DOHH2 (cell line): ENCODE measurements at regions not wholly inside any gene's neighbourhood (a gene's known extent, or its start where the extent isn't known, plus 50 kb on each side); places are given as distances from the start of the nearest gene placed in this dataset.
"Not testable (repeated sequence)": the region's sequence is repeated elsewhere in the genome, so short reads cannot be mapped to it uniquely, and the experiment has no call there.

Source experiments
- H3F3A ChIP-seq: fragments of 200-600 bp; sonication (generic), shearing (Covaris generic); 2 replicates; pipeline ENCODE4 v1.6.0; 2016; ENCODE audit warnings: antibody characterized with exemption, mild to moderate bottlenecking; ENCODE audit not compliant: control insufficient read depth, insufficient read depth
- H3K27ac ChIP-seq: fragments of 200-600 bp; sonication (generic); 2 replicates; pipeline ENCODE4 v1.5.1; 2014; ENCODE audit warnings: low read depth, mild to moderate bottlenecking, low read length, moderate library complexity
- H3K27me3 ChIP-seq: fragments of 200-600 bp; sonication (generic); 2 replicates; pipeline ENCODE4 v1.6.1; 2014; ENCODE audit warnings: mild to moderate bottlenecking, low read length, mixed read lengths; ENCODE audit not compliant: control insufficient read depth
- H3K36me3 ChIP-seq: fragments of 200-600 bp; sonication (generic); 2 replicates; pipeline ENCODE4 v1.6.1; 2014; ENCODE audit warnings: mild to moderate bottlenecking, low read length, moderate library complexity, mixed read lengths; ENCODE audit not compliant: control insufficient read depth
- H3K4me1 ChIP-seq: fragments of 200-600 bp; sonication (generic); 2 replicates; pipeline ENCODE4 v1.6.1; 2014; ENCODE audit warnings: mild to moderate bottlenecking, low read length, mixed read lengths; ENCODE audit not compliant: control insufficient read depth
- H3K4me2 ChIP-seq: fragments of 200-600 bp; sonication (generic); 2 replicates; pipeline ENCODE4 v1.6.0; 2014; ENCODE audit warnings: mild to moderate bottlenecking, low read length, moderate library complexity
- H3K4me3 ChIP-seq: fragments of 200-600 bp; sonication (generic); 2 replicates; pipeline ENCODE4 v1.5.1; 2014; ENCODE audit warnings: mild to moderate bottlenecking, low read length, mixed read lengths
- H3K79me2 ChIP-seq: fragments of 200-600 bp; sonication (generic); 2 replicates; pipeline ENCODE4 v1.6.1; 2014; ENCODE audit warnings: mild to moderate bottlenecking, low read length, mixed read lengths; ENCODE audit not compliant: control insufficient read depth
- H3K9me2 ChIP-seq: fragments of 200-600 bp; sonication (generic); replicated peaks from 2 replicates; pipeline ENCODE4 v1.6.1; 2014; ENCODE audit warnings: mild to moderate bottlenecking, low read length, mixed read lengths; ENCODE audit not compliant: control insufficient read depth
- H3K9me3 ChIP-seq: fragments of 200-600 bp; sonication (generic); 2 replicates; pipeline ENCODE4 v1.6.1; 2014; ENCODE audit warnings: antibody characterized with exemption, low read length, mixed read lengths; ENCODE audit not compliant: control insufficient read depth, insufficient read depth
- H4K20me1 ChIP-seq: fragments of 200-600 bp; sonication (generic); 2 replicates; pipeline ENCODE4 v1.6.0; 2014; ENCODE audit warnings: low read depth, mild to moderate bottlenecking, antibody characterized with exemption, low read length, moderate library complexity; ENCODE audit not compliant: control insufficient read depth, insufficient read depth
- CTCF ChIP-seq: fragments of 200-600 bp; sonication (generic); IDR thresholded peaks from one replicate; pipeline ENCODE4 v1.5.1; 2014; ENCODE audit warnings: antibody characterized with exemption, mild to moderate bottlenecking, low read depth, low read length; ENCODE audit not compliant: poor library complexity, severe bottlenecking
- EZH2phosphoT487 ChIP-seq: fragments of 200-600 bp; sonication (generic); IDR thresholded peaks from 2 replicates; pipeline ENCODE4 v1.6.1; 2017; ENCODE audit warnings: borderline replicate concordance, mild to moderate bottlenecking, antibody characterized with exemption, low read length, moderate library complexity, mixed read lengths

DNA sequence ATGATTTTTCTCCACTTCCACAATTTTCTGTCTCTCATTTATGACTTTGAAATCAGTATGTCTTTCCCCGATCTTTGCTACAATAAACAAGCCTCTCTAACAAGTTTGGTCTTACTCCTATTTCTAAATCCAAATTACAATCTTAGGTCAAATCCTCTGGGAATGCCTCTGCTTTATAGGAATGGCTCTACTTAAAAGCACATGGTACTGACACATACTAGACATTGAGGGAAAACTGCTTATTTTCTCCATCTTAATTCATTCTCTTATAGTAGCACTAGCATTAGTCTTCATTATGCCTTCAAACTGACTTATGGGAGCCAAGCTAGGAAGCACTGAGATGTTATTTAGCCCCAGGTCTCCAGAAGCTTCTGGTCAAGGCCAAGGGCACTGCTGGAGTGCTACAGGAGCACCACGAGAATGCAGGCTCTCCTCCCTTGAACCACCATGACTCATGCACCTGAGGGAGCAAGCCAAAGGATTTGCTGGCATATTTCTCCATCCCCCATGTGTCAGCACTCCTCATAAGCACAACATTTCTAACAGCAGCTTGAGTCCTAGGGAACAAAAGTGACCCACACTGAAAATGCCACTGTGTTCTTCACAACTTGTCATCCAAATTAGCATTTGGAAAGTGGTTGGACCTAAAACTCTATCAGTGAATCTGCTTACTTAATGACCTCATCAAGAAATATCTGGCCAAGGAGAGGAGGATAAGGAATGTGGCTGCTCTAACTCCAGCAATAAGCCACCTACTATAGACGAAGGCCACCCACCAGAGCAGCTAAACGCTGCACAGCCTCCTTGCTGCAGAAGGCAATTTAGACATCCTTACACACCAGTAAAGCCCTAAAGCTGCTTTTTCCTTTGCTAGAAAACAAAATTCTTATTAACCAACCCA is 156.8 kb upstream of the KCNQ5 start:
- peaks cover 12% of the 10 kb centered on the region; the same call in 1 of the 2 replicates for H3K27me3 ChIP-seq
- H3K9me2 ChIP-seq: no peaks in the 10 kb centered on the region
- H3K27ac ChIP-seq: no peak overlapping the region
- H3K79me2 ChIP-seq: no peaks in the 10 kb centered on the region
- no peaks in the 10 kb centered on the region for H3K36me3 ChIP-seq
- H3F3A ChIP-seq: no peaks in the 10 kb centered on the region
- H4K20me1 ChIP-seq: no peaks in the 10 kb centered on the region
- no peaks in the 10 kb centered on the region for H3K9me3 ChIP-seq
- H3K4me3 ChIP-seq: no peak overlapping the region
- no peak for TF ChIP-seq CTCF
- no peak for TF ChIP-seq EZH2phosphoT487
- H3K4me2 ChIP-seq: no peak overlapping the region
- no peaks in the 10 kb centered on the region for H3K4me1 ChIP-seq

- Histone ChIP-seq H3K4me1 (no peaks in the 10 kb centered on the region), H3K36me3 (no peaks in the 10 kb centered on the region), H3F3A (no peaks in the 10 kb centered on the region), H3K27ac (no peak overlapping the region), H4K20me1 (no peaks in the 10 kb centered on the region), H3K4me2 (no peak overlapping the region), H3K27me3 (peaks cover 12% of the 10 kb centered on the region; the same call in 1 of the 2 replicates), H3K4me3 (no peak overlapping the region), H3K9me3 (no peaks in the 10 kb centered on the region), H3K9me2 (no peaks in the 10 kb centered on the region), H3K79me2 (no peaks in the 10 kb centered on the region)
- TF ChIP-seq CTCF (no peak), EZH2phosphoT487 (no peak)
These were observed 155.4 kb upstream of the KCNQ5 start for GRCh38 chr6:72466471-72466870.

DNA sequence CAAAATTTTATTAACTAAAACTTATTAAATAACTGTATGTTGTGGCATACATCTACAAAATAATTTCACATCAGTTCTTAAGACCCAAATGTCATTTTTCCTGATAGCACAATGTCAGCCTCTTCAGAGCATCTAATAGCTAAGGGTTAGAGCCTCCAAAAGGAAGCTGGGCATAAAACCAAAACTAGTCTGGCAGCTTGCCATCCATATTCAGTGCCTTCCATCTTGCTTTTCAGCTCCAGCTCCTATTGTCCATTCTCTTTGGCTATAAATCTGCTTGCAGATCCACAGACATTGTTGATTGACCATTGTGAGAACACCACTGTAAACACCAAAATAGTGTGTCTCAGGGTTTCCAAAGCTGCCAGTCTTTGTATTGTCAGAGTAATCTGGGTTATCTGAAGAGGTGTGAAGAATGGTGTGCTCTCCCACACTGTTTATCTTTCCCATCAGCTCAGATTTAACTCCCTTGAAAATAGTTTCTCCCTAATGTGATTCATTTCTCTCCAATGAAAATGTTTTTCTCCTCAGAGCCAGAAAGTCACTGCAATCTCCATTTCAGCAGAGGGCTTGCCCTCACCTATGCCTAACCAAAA is 154.8 kb upstream of the KCNQ5 start:
- H3K36me3 ChIP-seq: no peaks in the 10 kb centered on the region
- TF ChIP-seq CTCF (no peak), EZH2phosphoT487 (no peak)
- no peak overlapping the region for H3K4me3 ChIP-seq
- H4K20me1 ChIP-seq: no peaks in the 10 kb centered on the region
- no peak overlapping the region for H3K27ac ChIP-seq
- no peaks in the 10 kb centered on the region for H3K4me1 ChIP-seq
- H3K79me2 ChIP-seq: no peaks in the 10 kb centered on the region
- H3K27me3 ChIP-seq: peaks cover 12% of the 10 kb centered on the region; the same call in 1 of the 2 replicates
- H3K4me2 ChIP-seq: no peak overlapping the region
- no peaks in the 10 kb centered on the region for H3K9me3 ChIP-seq
- no peaks in the 10 kb centered on the region for H3K9me2 ChIP-seq
- no peaks in the 10 kb centered on the region for H3F3A ChIP-seq

DNA sequence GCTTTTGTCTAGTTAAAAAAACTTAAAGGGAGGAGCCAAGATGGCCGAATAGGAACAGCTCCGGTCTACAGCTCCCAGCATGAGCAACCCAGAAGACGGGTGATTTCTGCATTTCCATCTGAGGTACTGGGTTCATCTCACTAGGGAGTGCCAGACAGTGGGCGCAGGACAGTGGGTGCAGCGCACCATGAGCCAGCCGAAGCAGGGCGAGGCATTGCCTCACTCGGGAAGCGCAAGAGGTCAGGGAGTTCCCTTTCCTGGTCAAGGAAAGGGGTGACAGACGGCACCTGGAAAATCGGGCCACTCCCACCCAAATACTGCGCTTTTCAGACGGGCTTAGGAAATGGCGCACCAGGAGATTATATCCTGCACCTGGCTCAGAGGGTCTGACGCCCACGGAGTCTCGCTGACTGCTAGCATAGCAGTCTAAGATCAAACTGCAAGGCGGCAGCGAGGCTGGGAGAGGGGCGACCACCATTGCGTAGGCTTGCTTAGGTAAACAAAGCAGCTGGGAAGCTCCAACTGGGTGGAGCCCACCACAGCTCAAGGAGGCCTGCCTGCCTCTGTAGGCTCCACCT is 152.4 kb upstream of the KCNQ5 start:
- not testable (repeated sequence) for H3K36me3 ChIP-seq, H3K9me3 ChIP-seq, H4K20me1 ChIP-seq, H3K27me3 ChIP-seq, H3K9me2 ChIP-seq, H3K4me2 ChIP-seq, H3K27ac ChIP-seq, H3K4me3 ChIP-seq, H3K4me1 ChIP-seq, H3F3A ChIP-seq, H3K79me2 ChIP-seq
